Pancreas (tissue), 10 donors: ENCODE measurements at regions not wholly inside any gene's neighbourhood (a gene's known extent, or its start where the extent isn't known, plus 50 kb on each side); places are given as distances from the start of the nearest gene placed in this dataset.

Source experiments
- ATAC-seq, 4 donors: fragments of 200-7000 bp; cut with Tn5 transposase; one replicate each; pipeline versions ENCODE4 v1.8.0 to v1.9.1; 2020; ENCODE audit warnings: mild to moderate bottlenecking in 4 of 4, moderate library complexity in 4 of 4
- DNase-seq, 6 donors: peaks; one replicate each; pipeline ENCODE4 v3.0.0-alpha.2; 2020
- FAIRE-seq: peaks from 2 replicates; lab custom pipeline; 2012; peaks lifted over from hg19 to GRCh38; lab: Jason Lieb, UNC
- H3K27ac ChIP-seq, 4 donors: fragments of 200-600 bp; sonication (generic); 1 replicate in 3 of 4; 2 replicates in 1 of 4; pipeline versions ENCODE4 v1.5.0 to v1.8.0; 2020
- H3K27me3 ChIP-seq, 4 donors: fragments of 200-600 bp; one replicate each; pipeline ENCODE4 v1.8.0; 2021
- H3K36me3 ChIP-seq, 3 donors: fragments of 200-600 bp; sonication (generic) in 1 of 3; one replicate each; pipeline versions ENCODE4 v1.5.0 to v1.8.0; 2020 to 2021
- H3K4me1 ChIP-seq, 3 donors: fragments of 200-600 bp; one replicate each; pipeline ENCODE4 v1.8.0; 2021
- H3K4me3 ChIP-seq, 4 donors: fragments of 200-600 bp; sonication (generic) in 2 of 4; one replicate each; pipeline versions ENCODE4 v1.5.0 to v1.8.0; 2020 to 2021
- H3K9me3 ChIP-seq, 4 donors: fragments of 200-600 bp; one replicate each; pipeline ENCODE4 v1.8.0; 2021
- CTCF ChIP-seq, 4 donors: fragments of 200-600 bp; sonication (generic) in 3 of 4; IDR thresholded peaks; one replicate each; pipeline versions ENCODE4 v1.5.0 to v1.8.0; 2021; ENCODE audit warnings: antibody characterized with exemption in 4 of 4
- WGBS, 2 donors: extraction: QIAGEN DNeasy Blood & Tissue Kit; methylation state at CpG; one replicate each; pipeline ENCODE4 v1.1.7; 2013; 5-methylcytosine and 5-hydroxymethylcytosine counted together
- intact Hi-C, 3 donors: fragments of 100-400 bp; cut with DNase I; formaldehyde crosslinking; loops; one replicate each; pipeline versions ENCODE4 v1.11.1 to v1.14.2; 2022
- donor health status: healthy with polysubstance abuse.
- donor health status: DM: no; HTN: no; CAD: no; lungs with moderate emphysema.
- donor health status: DM: no; HTN: no; CAD: no.
- donor health status: control.
- donor health status: control.
- donor health status: Bipolar disorder and iron deficiency.
- donor health status: DM: yes; HTN: yes; CAD: no.
- donor health status: DM: no; HTN: no; CAD: no.
- donor health status: DM: no; HTN: no; CAD: no.
- donor health status: DM: yes; HTN: yes; CAD: no.

GRCh38 chr7:9026121-9026520, 592.7 kb downstream of the NXPH1 start:
- ATAC-seq (no peak), DNase-seq (no peak), FAIRE-seq (no peak)
- no peak for TF ChIP-seq CTCF (IDR thresholded peaks at IDR 0.05)
- WGBS, 2 donors, result 61 to 64% methylated on average over 5 of the region's 5 CpGs
- Histone ChIP-seq H3K36me3 (no peaks in the 10 kb centered on the region), H3K4me3 (no peak overlapping the region), H3K9me3 (no peaks in the 10 kb centered on the region), H3K27ac (no peak overlapping the region), H3K27me3 (no peaks in the 10 kb centered on the region), H3K4me1 (no peaks in the 10 kb centered on the region)
- intact Hi-C loops, result no loop called here

DNA sequence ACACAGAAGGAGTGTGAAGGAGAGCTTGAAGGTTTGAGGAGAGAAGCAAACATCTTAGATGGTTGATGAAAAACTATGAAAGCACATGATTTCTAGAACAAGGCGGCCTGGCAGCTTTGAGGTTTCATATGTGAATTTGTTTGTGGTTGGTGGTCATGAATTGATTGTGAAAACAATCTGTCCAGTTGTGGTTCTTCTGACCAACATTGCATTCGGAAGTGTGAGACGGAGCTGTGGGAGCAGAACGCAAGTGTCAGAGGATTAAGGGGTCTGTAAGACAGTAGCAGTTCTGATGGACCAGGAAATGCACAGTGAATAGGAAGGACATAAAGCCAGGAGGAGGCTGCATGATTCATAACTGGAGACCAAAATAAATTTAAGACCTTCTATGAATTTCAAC, 594.6 kb downstream of the NXPH1 start:
- no peaks in the 10 kb centered on the region for H3K36me3 ChIP-seq
- H3K4me3 ChIP-seq, result no peak overlapping the region
- H3K9me3 ChIP-seq, result no peaks in the 10 kb centered on the region
- no peak for TF ChIP-seq CTCF (IDR thresholded peaks at IDR 0.05)
- FAIRE-seq (no peak), ATAC-seq (no peak), DNase-seq (no peak)
- intact Hi-C loops, result no loop called here
- H3K27ac ChIP-seq, result no peak overlapping the region
- whole genome bisulfite sequencing, 2 donors, result 69 to 73% methylated on average over 4 of the region's 4 CpGs
- H3K4me1 ChIP-seq, result no peaks in the 10 kb centered on the region
- no peaks in the 10 kb centered on the region for H3K27me3 ChIP-seq

DNA sequence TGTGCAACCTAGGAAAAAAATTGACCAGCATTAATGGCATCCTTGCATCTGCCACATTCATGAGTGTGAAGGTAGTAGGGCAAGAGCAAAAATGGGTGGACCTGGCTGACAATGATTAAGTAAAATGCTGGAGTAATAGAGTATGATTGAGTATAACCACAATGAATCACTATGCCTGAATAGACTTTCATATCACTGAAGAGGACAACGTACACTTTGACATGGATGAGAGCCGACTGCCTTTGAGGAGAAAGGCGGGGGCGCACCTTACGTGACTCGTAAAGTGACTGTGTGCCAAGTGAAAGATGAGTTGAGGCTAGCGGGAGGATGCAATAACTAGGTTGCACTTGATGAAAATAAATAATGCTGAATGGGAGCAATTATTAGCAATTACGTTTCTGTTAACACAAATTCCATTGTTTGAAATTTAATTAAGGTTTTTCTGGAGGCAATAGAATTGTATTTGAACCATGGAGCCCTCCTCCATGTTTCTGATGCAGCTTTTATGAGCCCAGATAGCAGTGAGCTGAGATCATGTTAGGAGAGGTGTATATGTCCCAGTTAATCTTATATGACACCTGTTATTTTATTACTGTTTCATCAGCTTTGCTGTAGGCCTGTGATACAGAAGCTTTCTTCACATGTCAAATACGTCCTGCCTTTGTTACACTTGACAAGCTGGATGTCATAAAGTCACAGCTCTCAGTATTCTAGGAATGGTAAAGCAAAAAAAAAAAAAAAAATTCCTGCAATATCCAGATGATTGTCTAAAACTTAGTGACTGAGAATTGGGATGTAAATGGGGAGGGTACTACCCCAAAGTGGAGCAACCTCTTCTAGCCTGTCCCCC, 596.5 kb downstream of the NXPH1 start:
- no peaks in the 10 kb centered on the region for H3K9me3 ChIP-seq
- ATAC-seq (no peak), FAIRE-seq (no peak), DNase-seq (no peak)
- H3K27me3 ChIP-seq, result no peaks in the 10 kb centered on the region
- TF ChIP-seq CTCF (IDR thresholded peaks at IDR 0.05), result no peak
- no peaks in the 10 kb centered on the region for H3K36me3 ChIP-seq
- WGBS, 2 donors, result 63 to 77% methylated on average over 9 of the region's 9 CpGs
- H3K4me3 ChIP-seq, result no peak overlapping the region
- intact Hi-C loops, result no loop called here
- H3K27ac ChIP-seq, result no peak overlapping the region
- no peaks in the 10 kb centered on the region for H3K4me1 ChIP-seq

DNA sequence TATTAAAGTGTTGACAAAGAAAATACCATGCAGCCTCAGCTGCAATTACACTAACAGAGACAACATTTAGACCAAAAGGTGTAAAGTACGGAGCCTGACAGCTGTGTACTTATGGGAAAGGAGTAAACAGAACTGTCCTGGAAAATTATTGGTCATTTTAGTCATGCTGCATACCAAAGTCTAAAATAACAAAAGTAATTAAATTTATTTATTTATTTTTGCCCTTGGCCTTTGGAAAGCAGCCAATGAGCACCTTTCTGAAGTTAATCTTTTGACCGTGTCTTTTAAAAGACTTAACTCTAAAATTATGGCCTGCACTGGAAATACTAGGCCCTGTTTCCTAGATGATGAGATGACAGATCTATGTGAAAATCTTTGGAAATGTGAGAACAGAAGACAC, 597.6 kb downstream of the NXPH1 start:
- no peak for TF ChIP-seq CTCF (IDR thresholded peaks at IDR 0.05)
- no peak overlapping the region for H3K4me3 ChIP-seq

GRCh38 chr7:9031386-9031785, 598.0 kb downstream of the NXPH1 start:
- Histone ChIP-seq H3K4me1 (no peaks in the 10 kb centered on the region), H3K27me3 (no peaks in the 10 kb centered on the region), H3K36me3 (no peaks in the 10 kb centered on the region), H3K27ac (no peak overlapping the region), H3K4me3 (no peak overlapping the region), H3K9me3 (no peaks in the 10 kb centered on the region)
- 55 to 75% methylated on average over 4 of the region's 4 CpGs for WGBS, 2 donors
- no peak for DNase-seq
- TF ChIP-seq CTCF (IDR thresholded peaks at IDR 0.05), result no peak
- no peak for FAIRE-seq
- ATAC-seq, result no peak
- intact Hi-C loops, result no loop called here

More for the DNA sequence above, 597.6 kb downstream of the NXPH1 start:
- FAIRE-seq (no peak), DNase-seq (no peak), ATAC-seq (no peak)
- no peaks in the 10 kb centered on the region for H3K4me1 ChIP-seq
- 28 to 37% methylated on average over 2 of the region's 2 CpGs for WGBS, 2 donors
- no peaks in the 10 kb centered on the region for H3K27me3 ChIP-seq
- H3K36me3 ChIP-seq, result no peaks in the 10 kb centered on the region
- H3K27ac ChIP-seq, result no peak overlapping the region
- no peaks in the 10 kb centered on the region for H3K9me3 ChIP-seq
- intact Hi-C loops, result no loop called here
